Neural progenitor cell (in vitro differentiated cells): ENCODE measurements at regions not wholly inside any gene's neighbourhood (a gene's known extent, or its start where the extent isn't known, plus 50 kb on each side); places are given as distances from the start of the nearest gene placed in this dataset.

ENCODE experiments used
- DNase-seq: peaks from one replicate; pipeline ENCODE4 v3.0.0-alpha.2; 2016; ENCODE audit warnings: low spot score
- H2AFZ ChIP-seq: fragments of 200-600 bp; sonication (generic); replicated peaks from 2 replicates; pipeline ENCODE4 v1.6.1; 2016; ENCODE audit warnings: antibody characterized with exemption
- H3F3A ChIP-seq: fragments of 200-600 bp; sonication (generic); 2 replicates; pipeline ENCODE4 v1.6.1; 2016; ENCODE audit warnings: antibody characterized with exemption, low read depth
- H3K27ac ChIP-seq: fragments of 200-600 bp; sonication (generic); 2 replicates; pipeline ENCODE4 v1.5.1; 2016; ENCODE audit warnings: mild to moderate bottlenecking
- H3K27me3 ChIP-seq: fragments of 200-600 bp; sonication (generic); 2 replicates; pipeline ENCODE4 v1.6.1; 2016; ENCODE audit warnings: mild to moderate bottlenecking, moderate library complexity
- H3K36me3 ChIP-seq: fragments of 200-600 bp; sonication (generic); 2 replicates; pipeline ENCODE4 v1.5.1; 2016
- H3K4me1 ChIP-seq: fragments of 200-600 bp; sonication (generic); 2 replicates; pipeline ENCODE4 v1.6.1; 2016; ENCODE audit warnings: mixed run types
- H3K4me2 ChIP-seq: fragments of 200-600 bp; sonication (generic); 2 replicates; pipeline ENCODE4 v1.6.1; 2016
- H3K4me3 ChIP-seq: fragments of 200-600 bp; sonication (generic); 2 replicates; pipeline ENCODE4 v1.5.1; 2016
- H3K79me2 ChIP-seq: fragments of 200-600 bp; sonication (generic); 2 replicates; pipeline ENCODE4 v1.6.1; 2016; ENCODE audit warnings: low read depth
- H3K9ac ChIP-seq: fragments of 200-600 bp; sonication (generic); 2 replicates; pipeline ENCODE4 v1.6.1; 2016
- H3K9me3 ChIP-seq: fragments of 200-600 bp; sonication (generic); 2 replicates; pipeline ENCODE4 v1.5.1; 2016; ENCODE audit warnings: low read depth
- H4K20me1 ChIP-seq: fragments of 200-600 bp; sonication (generic); 2 replicates; pipeline ENCODE4 v1.6.1; 2016; ENCODE audit warnings: low read depth
- H3K27ac Mint-ChIP-seq: 3 replicates; pipeline ENCODE4 v1.8.0; 2021; ENCODE audit warnings: mixed read lengths
- H3K27me3 Mint-ChIP-seq: 2 replicates; pipeline ENCODE4 v1.8.0; 2022; ENCODE audit warnings: low read depth, mild to moderate bottlenecking, inconsistent platforms, moderate library complexity, mixed read lengths; ENCODE audit not compliant: insufficient read depth
- H3K36me3 Mint-ChIP-seq: 3 replicates; pipeline ENCODE4 v1.8.0; 2021; ENCODE audit warnings: mixed read lengths
- H3K4me1 Mint-ChIP-seq: 3 replicates; pipeline ENCODE4 v1.8.0; 2021; ENCODE audit warnings: mixed read lengths
- H3K4me3 Mint-ChIP-seq: 3 replicates; pipeline ENCODE4 v1.8.0; 2021; ENCODE audit warnings: mild to moderate bottlenecking, moderate library complexity, mixed read lengths
- H3K9me3 Mint-ChIP-seq: 3 replicates; pipeline ENCODE4 v1.8.0; 2020; ENCODE audit warnings: mixed read lengths
- CTCF ChIP-seq: fragments of 200-600 bp; sonication (generic); IDR thresholded peaks from 2 replicates; pipeline ENCODE4 v1.5.1; 2017; ENCODE audit warnings: antibody characterized with exemption, mild to moderate bottlenecking
- EZH2 ChIP-seq: fragments of 200-600 bp; sonication (generic); IDR thresholded peaks from 2 replicates; pipeline ENCODE4 v1.6.1; 2017; ENCODE audit warnings: antibody characterized with exemption, mild to moderate bottlenecking, moderate library complexity
- EZH2phosphoT487 ChIP-seq: fragments of 200-600 bp; sonication (generic); IDR thresholded peaks from 2 replicates; pipeline ENCODE4 v1.6.1; 2017; ENCODE audit warnings: antibody characterized with exemption

GRCh38 chr15:47422881-47423665, 294.2 kb upstream of the SEMA6D start:
- Histone ChIP-seq H3K27ac (no peak overlapping the region), H4K20me1 (no peaks in the 10 kb centered on the region), H3K4me3 (no peak overlapping the region), H3K9ac (no peak overlapping the region), H3K27me3 (no peaks in the 10 kb centered on the region), H3K4me2 (no peak overlapping the region), H2AFZ (no peak overlapping the region), H3K4me1 (peaks cover 13% of the 10 kb centered on the region), H3K36me3 (no peaks in the 10 kb centered on the region), H3K9me3 (no peaks in the 10 kb centered on the region), H3F3A (no peaks in the 10 kb centered on the region), H3K79me2 (no peaks in the 10 kb centered on the region)
- no peak for DNase-seq
- Mint-ChIP-seq H3K4me1 (peaks cover 17% of the 10 kb centered on the region), H3K9me3 (no peaks in the 10 kb centered on the region), H3K4me3 (no peak overlapping the region), H3K36me3 (no peaks in the 10 kb centered on the region), H3K27ac (no peak overlapping the region), H3K27me3 (no peaks in the 10 kb centered on the region)
- TF ChIP-seq EZH2 = no peak
- TF ChIP-seq CTCF = no peak
- no peak for TF ChIP-seq EZH2phosphoT487

GRCh38 chr15:47427463-47427862, 289.8 kb upstream of the SEMA6D start:
- H2AFZ ChIP-seq = no peak overlapping the region
- no peak overlapping the region for H3K4me2 ChIP-seq
- no peak for DNase-seq
- peaks cover 7% of the 10 kb centered on the region for H3K4me1 Mint-ChIP-seq
- no peak overlapping the region for H3K27ac ChIP-seq
- TF ChIP-seq EZH2 = no peak
- no peaks in the 10 kb centered on the region for H3K9me3 Mint-ChIP-seq
- no peak overlapping the region for H3K4me3 ChIP-seq
- no peaks in the 10 kb centered on the region for H3K27me3 Mint-ChIP-seq
- H3F3A ChIP-seq = no peaks in the 10 kb centered on the region
- H3K79me2 ChIP-seq = no peaks in the 10 kb centered on the region
- H3K36me3 Mint-ChIP-seq = no peaks in the 10 kb centered on the region
- H3K9ac ChIP-seq = no peak overlapping the region
- no peaks in the 10 kb centered on the region for H3K27me3 ChIP-seq
- no peaks in the 10 kb centered on the region for H3K36me3 ChIP-seq
- no peak overlapping the region for H3K4me3 Mint-ChIP-seq
- H4K20me1 ChIP-seq = no peaks in the 10 kb centered on the region
- peaks cover 4% of the 10 kb centered on the region for H3K4me1 ChIP-seq
- H3K9me3 ChIP-seq = no peaks in the 10 kb centered on the region
- no peak overlapping the region for H3K27ac Mint-ChIP-seq

- H3K27ac ChIP-seq = no peak overlapping the region
- no peak for TF ChIP-seq CTCF
- no peak for TF ChIP-seq EZH2
- no peak for TF ChIP-seq EZH2phosphoT487
- H3K27me3 Mint-ChIP-seq = no peaks in the 10 kb centered on the region
- no peaks in the 10 kb centered on the region for H4K20me1 ChIP-seq
- H3F3A ChIP-seq = no peaks in the 10 kb centered on the region
- no peak overlapping the region for H3K27ac Mint-ChIP-seq
- no peaks in the 10 kb centered on the region for H3K36me3 ChIP-seq
- H2AFZ ChIP-seq = no peak overlapping the region
- no peaks in the 10 kb centered on the region for H3K9me3 ChIP-seq
- no peaks in the 10 kb centered on the region for H3K36me3 Mint-ChIP-seq
- H3K79me2 ChIP-seq = no peaks in the 10 kb centered on the region
- no peaks in the 10 kb centered on the region for H3K4me1 ChIP-seq
- H3K4me3 ChIP-seq = no peak overlapping the region
- no peak overlapping the region for H3K4me3 Mint-ChIP-seq
- H3K4me2 ChIP-seq = no peak overlapping the region
- H3K9me3 Mint-ChIP-seq = no peaks in the 10 kb centered on the region
- no peak overlapping the region for H3K9ac ChIP-seq
- DNase-seq = no peak
- H3K4me1 Mint-ChIP-seq = no peaks in the 10 kb centered on the region
- H3K27me3 ChIP-seq = no peaks in the 10 kb centered on the region
Observed at GRCh38 chr15:47429376-47429775, 287.9 kb upstream of the SEMA6D start.

GRCh38 chr15:47431501-47431900, 285.8 kb upstream of the SEMA6D start:
- H3K27ac ChIP-seq = no peak overlapping the region

More at GRCh38 chr15:47431501-47431900, 285.8 kb upstream of the SEMA6D start:
- H3K36me3 Mint-ChIP-seq = no peaks in the 10 kb centered on the region
- H4K20me1 ChIP-seq = no peaks in the 10 kb centered on the region
- H3K27me3 ChIP-seq = no peaks in the 10 kb centered on the region
- TF ChIP-seq EZH2 (no peak), CTCF (no peak), EZH2phosphoT487 (no peak)
- no peaks in the 10 kb centered on the region for H3K9me3 ChIP-seq
- no peak overlapping the region for H3K4me3 Mint-ChIP-seq
- DNase-seq = no peak
- no peak overlapping the region for H3K4me3 ChIP-seq
- no peaks in the 10 kb centered on the region for H3K36me3 ChIP-seq
- no peaks in the 10 kb centered on the region for H3K4me1 ChIP-seq
- H3K4me2 ChIP-seq = no peak overlapping the region
- H3K9me3 Mint-ChIP-seq = no peaks in the 10 kb centered on the region
- H3K27ac Mint-ChIP-seq = no peak overlapping the region
- no peak overlapping the region for H2AFZ ChIP-seq
- no peak overlapping the region for H3K9ac ChIP-seq
- H3K4me1 Mint-ChIP-seq = peaks cover 5% of the 10 kb centered on the region
- H3K79me2 ChIP-seq = no peaks in the 10 kb centered on the region
- H3F3A ChIP-seq = no peaks in the 10 kb centered on the region
- no peaks in the 10 kb centered on the region for H3K27me3 Mint-ChIP-seq
